Epithelial cell of prostate (primary cell): ENCODE measurements at regions not wholly inside any gene's neighbourhood (a gene's known extent, or its start where the extent isn't known, plus 50 kb on each side); places are given as distances from the start of the nearest gene placed in this dataset.

ENCODE experiments used
- DNase-seq: peaks from one replicate; pipeline ENCODE4 v3.0.0-alpha.2; 2011; ENCODE audit warnings: low read depth, low spot score
- H3K27ac ChIP-seq: fragments of 450-650 bp; 2 replicates; pipeline ENCODE4 v1.5.1; 2017; ENCODE audit warnings: mild to moderate bottlenecking

GRCh38 chr6:8707369-8707768 is 272.0 kb upstream of the SLC35B3 start:
- no peak for DNase-seq

GRCh38 chr6:8705435-8706020 is 270.2 kb upstream of the SLC35B3 start:
- H3K27ac ChIP-seq, result no peak overlapping the region
- DNase-seq, result no peak

More at GRCh38 chr6:8707369-8707768, 272.0 kb upstream of the SLC35B3 start:
- H3K27ac ChIP-seq, result no peak overlapping the region

GRCh38 chr6:8703059-8703458 is 267.7 kb upstream of the SLC35B3 start:
- H3K27ac ChIP-seq, result no peak overlapping the region
- no peak for DNase-seq

- H3K27ac ChIP-seq, result no peak overlapping the region
- no peak for DNase-seq
Measured at GRCh38 chr6:8688821-8689220, 253.5 kb upstream of the SLC35B3 start.

GRCh38 chr6:8686077-8686476 is 250.7 kb upstream of the SLC35B3 start:
- no peak for DNase-seq
- H3K27ac ChIP-seq, result no peak overlapping the region

DNA sequence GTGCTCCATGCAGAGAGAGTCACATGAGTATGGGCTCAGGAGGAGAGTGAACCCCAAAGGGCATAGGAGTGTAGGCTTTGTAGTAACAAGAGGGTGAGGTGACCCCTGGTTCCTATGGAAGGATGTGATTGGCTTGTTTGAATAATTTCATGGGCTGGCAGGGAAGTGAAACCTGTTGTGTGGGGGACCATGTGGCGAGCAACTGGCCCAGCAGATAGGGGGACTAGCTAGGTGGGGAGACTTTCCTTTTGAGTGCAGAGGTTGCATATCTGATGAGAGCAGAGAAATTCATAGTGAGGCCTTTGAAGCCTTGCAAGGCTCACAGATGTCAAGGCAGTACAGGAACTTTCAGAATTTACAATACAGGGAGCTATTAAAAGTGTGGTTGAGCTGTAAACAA is 247.9 kb upstream of the SLC35B3 start:
- DNase-seq, result no peak
- no peak overlapping the region for H3K27ac ChIP-seq

DNA sequence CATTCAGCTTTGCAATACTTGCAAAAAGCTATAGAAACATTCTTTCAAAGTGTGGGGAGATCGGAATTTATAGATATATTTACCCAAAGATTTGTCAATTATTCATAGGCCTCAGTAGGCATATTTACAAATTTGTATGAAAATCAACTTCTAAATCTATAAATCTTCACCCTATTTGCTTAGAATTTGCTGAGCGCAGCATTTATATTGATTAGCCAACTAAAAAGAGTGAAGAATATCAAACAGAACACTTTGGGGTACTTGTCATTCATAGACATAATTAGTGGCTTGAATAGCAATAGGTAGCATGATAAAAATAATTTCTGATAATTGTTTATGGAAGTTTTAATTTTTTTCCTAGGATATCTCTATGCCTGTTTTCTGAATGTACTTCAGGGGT is 244.5 kb upstream of the SLC35B3 start:
- H3K27ac ChIP-seq, result no peak overlapping the region

DNA sequence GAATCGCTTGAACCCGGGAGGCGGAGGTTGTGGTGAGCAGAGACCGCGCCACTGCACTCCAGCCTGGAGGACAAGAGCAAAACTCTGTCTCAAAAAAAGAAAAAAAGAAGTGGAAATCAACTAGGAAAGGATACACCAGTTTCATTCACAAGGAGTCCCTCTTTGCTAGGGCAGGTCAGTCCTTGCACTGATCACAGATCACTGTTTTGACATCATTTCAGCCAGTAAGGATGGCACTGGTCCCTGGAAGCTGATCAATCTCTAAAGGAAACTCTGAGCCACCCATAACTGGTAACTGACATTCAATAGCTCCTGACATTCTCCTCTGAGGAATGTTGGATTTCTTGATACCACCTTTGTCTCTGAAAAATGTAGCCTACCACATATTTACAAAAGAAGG is 243.1 kb upstream of the SLC35B3 start:
- no peak overlapping the region for H3K27ac ChIP-seq
- no peak for DNase-seq

More for the DNA sequence above, 244.5 kb upstream of the SLC35B3 start:
- no peak for DNase-seq

DNA sequence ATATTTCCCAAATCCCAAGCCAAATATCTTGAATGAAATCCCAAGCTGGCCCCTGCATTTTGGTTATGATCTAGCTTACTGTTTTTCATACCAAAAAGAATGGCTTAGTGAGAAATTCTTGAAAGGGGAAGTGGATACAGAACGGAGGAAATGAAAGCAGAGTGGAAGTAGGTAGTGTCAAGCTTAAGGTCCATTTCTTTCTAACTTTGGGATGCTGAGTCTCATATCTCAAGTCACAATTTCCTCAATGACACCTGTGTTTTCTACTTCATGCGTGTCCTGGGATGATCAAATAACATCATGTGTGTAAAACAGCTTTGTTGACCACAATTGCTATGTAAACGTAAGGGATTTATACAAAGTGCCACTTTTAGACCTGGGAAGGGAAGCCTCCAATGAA is 238.8 kb upstream of the SLC35B3 start:
- DNase-seq, result no peak
- H3K27ac ChIP-seq, result no peak overlapping the region

DNA sequence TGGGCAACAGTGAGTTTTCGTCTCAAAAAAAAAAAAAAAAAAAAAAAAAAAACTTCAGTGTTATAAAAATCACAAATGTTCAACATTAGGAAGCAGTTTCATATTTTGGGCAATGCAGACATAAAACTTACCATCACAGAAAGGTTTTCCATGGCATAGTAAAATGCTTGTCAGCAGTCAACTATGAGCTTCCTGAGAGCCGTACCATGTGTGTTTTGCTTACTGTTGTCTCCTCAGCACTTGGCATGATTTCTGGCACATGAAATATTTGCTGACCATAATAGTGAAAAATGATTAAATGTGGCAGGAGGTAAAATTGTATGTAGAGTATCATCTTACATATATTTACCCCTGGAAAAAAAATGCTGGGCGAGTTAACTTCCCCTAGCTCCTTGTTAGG is 237.5 kb upstream of the SLC35B3 start:
- DNase-seq, result no peak
- H3K27ac ChIP-seq, result no peak overlapping the region

DNA sequence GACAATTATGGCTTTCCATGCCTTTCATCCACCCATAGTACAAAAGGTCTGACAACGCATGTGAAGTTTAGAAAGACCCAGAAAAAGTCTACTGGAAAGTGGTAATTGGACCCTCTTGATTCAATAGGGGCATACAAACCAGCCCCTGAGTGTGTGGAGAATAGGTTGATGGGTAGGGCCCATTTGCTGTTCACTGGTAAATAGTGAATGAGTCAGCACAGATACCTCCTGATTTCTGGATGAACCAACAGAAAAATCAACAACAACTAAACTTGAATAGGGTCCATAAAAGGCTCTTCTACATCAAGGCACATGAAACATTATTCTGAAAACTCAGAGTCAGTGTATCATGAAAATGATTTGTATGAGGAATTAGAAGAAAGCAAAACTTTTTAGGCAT is 235.4 kb upstream of the SLC35B3 start:
- no peak for DNase-seq
- no peak overlapping the region for H3K27ac ChIP-seq

GRCh38 chr6:8664700-8665099 is 229.4 kb upstream of the SLC35B3 start:
- H3K27ac ChIP-seq, result no peak overlapping the region

DNA sequence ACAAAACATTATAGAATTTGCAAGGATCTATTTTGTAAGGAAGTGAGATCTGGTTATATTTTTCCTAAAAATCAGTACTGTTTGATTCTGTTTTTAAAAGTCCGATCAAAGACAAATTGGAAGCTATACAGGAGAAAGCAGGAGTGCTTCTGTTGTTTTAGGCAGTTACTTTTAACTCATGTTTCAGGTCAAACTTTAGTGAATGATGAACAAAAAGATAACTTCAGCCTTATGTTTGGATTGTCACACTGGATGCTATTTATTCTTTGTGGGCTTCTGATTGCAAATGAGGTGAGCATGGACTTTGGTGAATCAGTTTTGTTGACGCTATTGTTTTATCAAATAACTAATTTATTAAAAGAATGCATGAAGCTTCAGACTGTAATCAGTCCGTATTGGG is 228.7 kb upstream of the SLC35B3 start:
- DNase-seq, result no peak
- no peak overlapping the region for H3K27ac ChIP-seq

More at GRCh38 chr6:8664700-8665099, 229.4 kb upstream of the SLC35B3 start:
- no peak for DNase-seq

GRCh38 chr6:8659404-8660189 is 224.3 kb upstream of the SLC35B3 start:
- no peak overlapping the region for H3K27ac ChIP-seq
- DNase-seq, result no peak

DNA sequence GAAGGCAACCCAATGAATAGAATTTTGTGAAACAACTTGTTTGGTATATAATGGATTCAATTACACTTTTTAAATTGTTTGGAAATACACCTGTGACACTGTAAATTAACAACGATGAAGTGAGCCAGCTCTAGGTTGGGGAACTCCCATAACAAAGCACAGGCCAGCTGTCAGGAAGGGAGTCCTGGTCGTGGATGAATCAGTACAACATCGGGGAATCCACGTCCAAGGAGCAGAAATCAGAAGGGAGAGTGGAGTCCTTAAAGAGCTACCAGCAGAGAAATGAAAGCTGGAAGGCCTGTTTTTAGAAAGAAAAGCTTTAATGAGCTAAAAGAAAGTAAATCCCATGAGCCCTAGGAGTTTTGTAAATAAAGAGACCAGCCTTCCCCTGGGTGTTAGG is 223.1 kb upstream of the SLC35B3 start:
- DNase-seq, result no peak
- no peak overlapping the region for H3K27ac ChIP-seq

- H3K27ac ChIP-seq, result no peak overlapping the region
Measured at GRCh38 chr6:8657522-8657921, 222.2 kb upstream of the SLC35B3 start.

DNA sequence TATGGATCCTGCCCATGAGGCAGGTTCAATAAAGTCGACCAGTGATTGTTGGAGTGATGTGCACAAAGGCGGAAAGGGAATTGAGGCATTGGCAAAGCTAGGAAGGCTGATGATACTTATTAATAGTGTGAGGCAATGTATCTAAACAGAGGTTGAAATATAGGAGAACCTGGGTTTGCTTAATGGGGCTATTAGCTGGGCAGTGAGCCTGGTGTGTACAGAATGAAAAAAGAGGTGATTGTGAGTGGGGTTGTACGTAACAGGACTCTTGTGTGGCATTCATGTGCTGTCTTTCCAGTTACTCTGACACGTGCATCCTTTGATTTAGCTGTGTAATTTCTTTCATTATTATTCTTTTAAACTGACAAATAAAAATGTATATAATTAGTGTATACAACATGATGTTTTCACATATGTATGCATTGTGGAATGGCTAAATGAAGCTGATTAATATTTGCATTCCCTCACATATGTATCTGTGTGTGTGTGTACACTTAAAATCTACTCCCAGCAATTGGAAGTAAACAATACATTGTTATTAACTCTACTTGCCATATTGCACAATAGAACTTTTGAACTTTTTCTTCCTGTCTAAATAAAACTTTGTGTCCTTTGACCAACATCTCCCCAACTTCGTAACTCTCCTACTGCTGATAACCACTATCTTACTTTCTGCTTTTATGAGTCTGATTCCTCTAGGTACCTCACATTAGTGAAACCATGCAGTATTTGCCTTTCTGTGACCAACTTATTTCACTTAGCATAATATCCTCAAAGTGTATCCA is 220.5 kb upstream of the SLC35B3 start:
- no peak overlapping the region for H3K27ac ChIP-seq
- DNase-seq, result no peak

More at GRCh38 chr6:8657522-8657921, 222.2 kb upstream of the SLC35B3 start:
- no peak for DNase-seq

DNA sequence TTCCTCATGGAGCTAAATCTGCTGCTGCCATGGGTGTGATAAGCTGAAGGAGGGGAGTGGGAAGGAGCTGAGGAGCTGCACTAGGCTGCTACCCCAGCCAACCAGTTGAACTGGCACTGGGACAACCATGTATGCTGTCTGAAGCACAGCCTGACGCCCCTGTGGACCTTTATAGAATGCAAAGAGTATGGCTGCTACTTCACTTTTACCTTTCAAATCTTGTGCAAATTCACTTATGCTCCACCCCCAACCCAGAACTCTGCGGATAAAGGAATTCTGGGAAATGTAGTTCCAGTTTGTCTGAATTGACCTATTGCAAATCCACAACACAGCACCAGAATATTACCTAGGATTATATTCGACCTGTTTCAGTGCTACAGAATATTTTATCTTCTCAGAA is 217.4 kb upstream of the SLC35B3 start:
- H3K27ac ChIP-seq, result no peak overlapping the region

GRCh38 chr6:8651998-8652397 is 216.7 kb upstream of the SLC35B3 start:
- no peak for DNase-seq

More for the DNA sequence above, 217.4 kb upstream of the SLC35B3 start:
- no peak for DNase-seq

DNA sequence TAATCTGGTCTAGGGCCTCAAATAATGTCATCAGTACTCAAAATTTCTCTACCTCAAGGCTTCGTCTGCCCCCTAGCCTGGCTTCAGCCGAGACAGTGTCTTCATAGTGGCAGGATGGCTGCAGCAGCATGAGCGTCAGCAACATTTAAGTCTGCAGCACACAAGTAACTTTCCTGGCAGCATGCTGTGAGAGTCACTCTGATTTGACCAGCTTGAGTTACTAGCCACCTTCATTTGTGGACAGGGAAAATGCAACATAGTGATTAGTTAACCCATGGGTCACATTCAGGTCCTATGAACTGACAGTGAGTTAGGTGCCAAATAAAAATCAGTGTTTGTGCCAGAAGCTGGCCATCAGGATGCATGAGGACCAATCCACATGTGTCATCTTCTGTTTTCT is 209.9 kb upstream of the SLC35B3 start:
- H3K27ac ChIP-seq, result no peak overlapping the region
- DNase-seq, result no peak

More at GRCh38 chr6:8651998-8652397, 216.7 kb upstream of the SLC35B3 start:
- H3K27ac ChIP-seq, result no peak overlapping the region

DNA sequence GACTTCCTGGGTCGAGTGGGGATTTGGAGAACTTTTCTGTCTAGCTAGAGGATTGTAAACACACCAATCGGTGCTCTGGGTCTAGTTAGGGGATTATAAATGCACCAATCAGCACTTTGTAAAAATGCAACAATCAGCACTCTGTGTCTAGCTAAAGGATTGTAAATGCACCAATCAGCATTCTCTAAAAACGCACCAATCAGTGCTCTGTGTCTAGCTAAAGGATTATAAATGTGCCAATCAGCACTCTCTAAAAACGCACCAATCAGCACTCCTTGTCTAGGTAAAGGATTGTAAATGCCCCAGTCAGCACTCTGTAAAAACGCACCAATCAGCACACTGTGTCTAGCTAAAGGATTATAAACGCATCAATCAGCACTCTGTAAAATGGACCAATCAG is 209.0 kb upstream of the SLC35B3 start:
- H3K27ac ChIP-seq, result no peak overlapping the region
- DNase-seq, result no peak
